ENCODE measurements at regions not wholly inside any gene's neighbourhood (a gene's known extent, or its start where the extent isn't known, plus 50 kb on each side); places are given as distances from the start of the nearest gene placed in this dataset.

- TF ChIP-seq EZH2phosphoT487 (IDR thresholded peaks at IDR 0.05; ENCODE audit: insufficient read depth, low read depth): no peak
- no peak for TF ChIP-seq EZH2 (IDR thresholded peaks at IDR 0.05; ENCODE audit: insufficient read depth, poor library complexity, severe bottlenecking)
- Histone ChIP-seq H3K79me2 (ENCODE audit: insufficient read depth) (peaks cover 97% of the 10 kb centered on the region), H3K4me2 (ENCODE audit: unreplicated experiment) (no peak overlapping the region), H3K4me1 (ENCODE audit: insufficient read depth) (no peaks in the 10 kb centered on the region), H3K27ac (no peak overlapping the region), H3F3A (ENCODE audit: insufficient read depth) (no peaks in the 10 kb centered on the region), H3K36me3 (ENCODE audit: low read depth) (no peaks in the 10 kb centered on the region), H3K27me3 (replicated peaks; ENCODE audit: insufficient read depth) (no peaks in the 10 kb centered on the region), H3K4me3 (no peak overlapping the region), H3K9ac (no peak overlapping the region), H3K9me3 (ENCODE audit: low read depth) (no peaks in the 10 kb centered on the region), H3K9me2 (ENCODE audit: insufficient read depth) (no peaks in the 10 kb centered on the region), H2AFZ (no peak overlapping the region), H4K20me1 (ENCODE audit: insufficient read depth) (no peaks in the 10 kb centered on the region)
- in situ Hi-C loops (cut with MboI): no loop called here
- 98 to 100% methylated on average over 3 to 5 of the region's 5 CpGs for WGBS, 2 experiments (ENCODE audit: low coverage in 1 of 2, low lambda C conversion rate in 2 of 2, missing lambda C conversion rate in 2 of 2)
- no peak for DNase-seq
Observed at GRCh38 chrY:7318122-7318521, 406.6 kb upstream of the AMELY start.

- Histone ChIP-seq H3K9me2 (ENCODE audit: insufficient read depth) (no peaks in the 10 kb centered on the region), H3K27ac (no peak overlapping the region), H2AFZ (no peak overlapping the region), H3K9ac (no peak overlapping the region), H3K36me3 (ENCODE audit: low read depth) (no peaks in the 10 kb centered on the region), H4K20me1 (ENCODE audit: insufficient read depth) (no peaks in the 10 kb centered on the region), H3K4me2 (ENCODE audit: unreplicated experiment) (no peak overlapping the region), H3K4me3 (no peak overlapping the region), H3K27me3 (replicated peaks; ENCODE audit: insufficient read depth) (no peaks in the 10 kb centered on the region), H3K9me3 (ENCODE audit: low read depth) (no peaks in the 10 kb centered on the region), H3K79me2 (ENCODE audit: insufficient read depth) (peaks cover 98% of the 10 kb centered on the region), H3F3A (ENCODE audit: insufficient read depth) (no peaks in the 10 kb centered on the region), H3K4me1 (ENCODE audit: insufficient read depth) (no peaks in the 10 kb centered on the region)
- 57 to 78% methylated on average over 3 of the region's 3 CpGs for WGBS, 2 experiments (ENCODE audit: low coverage in 1 of 2, low lambda C conversion rate in 2 of 2, missing lambda C conversion rate in 2 of 2)
- in situ Hi-C loops (cut with MboI): no loop called here
- DNase-seq: no peak
- TF ChIP-seq EZH2 (IDR thresholded peaks at IDR 0.05; ENCODE audit: insufficient read depth, poor library complexity, severe bottlenecking) (no peak), EZH2phosphoT487 (IDR thresholded peaks at IDR 0.05; ENCODE audit: insufficient read depth, low read depth) (no peak)
Observed at GRCh38 chrY:7317571-7317970, 406.0 kb upstream of the AMELY start.

- Histone ChIP-seq H3K36me3 (ENCODE audit: low read depth) (no peaks in the 10 kb centered on the region), H3K9me3 (ENCODE audit: low read depth) (no peaks in the 10 kb centered on the region), H3K79me2 (ENCODE audit: insufficient read depth) (peaks cover 89% of the 10 kb centered on the region), H2AFZ (no peak overlapping the region), H4K20me1 (ENCODE audit: insufficient read depth) (no peaks in the 10 kb centered on the region), H3K27ac (peak overlapping the region; percentile 49), H3K27me3 (replicated peaks; ENCODE audit: insufficient read depth) (no peaks in the 10 kb centered on the region), H3K9me2 (ENCODE audit: insufficient read depth) (no peaks in the 10 kb centered on the region), H3K4me1 (ENCODE audit: insufficient read depth) (peaks cover 14% of the 10 kb centered on the region), H3K4me2 (ENCODE audit: unreplicated experiment) (no peak overlapping the region), H3F3A (ENCODE audit: insufficient read depth) (peaks cover 8% of the 10 kb centered on the region; the same call in 1 of the 2 replicates), H3K4me3 (no peak overlapping the region), H3K9ac (no peak overlapping the region)
- WGBS, 2 experiments (ENCODE audit: low coverage in 1 of 2, low lambda C conversion rate in 2 of 2, missing lambda C conversion rate in 2 of 2): 81 to 82% methylated on average over 5 to 6 of the region's 6 CpGs
- TF ChIP-seq EZH2 (IDR thresholded peaks at IDR 0.05; ENCODE audit: insufficient read depth, poor library complexity, severe bottlenecking) (no peak), EZH2phosphoT487 (IDR thresholded peaks at IDR 0.05; ENCODE audit: insufficient read depth, low read depth) (no peak)
- DNase-seq: peak; percentile 55
- in situ Hi-C loops (cut with MboI): no loop called here
Observed at GRCh38 chrY:7310482-7311269, 399.1 kb upstream of the AMELY start.

GRCh38 chrY:7308816-7309215 lies 397.3 kb upstream of the AMELY start:
- WGBS, 2 experiments (ENCODE audit: low coverage in 1 of 2, low lambda C conversion rate in 2 of 2, missing lambda C conversion rate in 2 of 2): 61 to 68% methylated on average over 3 to 5 of the region's 5 CpGs
- Histone ChIP-seq H3K27me3 (replicated peaks; ENCODE audit: insufficient read depth) (no peaks in the 10 kb centered on the region), H3K9me3 (ENCODE audit: low read depth) (no peaks in the 10 kb centered on the region), H3K9me2 (ENCODE audit: insufficient read depth) (no peaks in the 10 kb centered on the region), H2AFZ (no peak overlapping the region), H3K79me2 (ENCODE audit: insufficient read depth) (peaks cover 88% of the 10 kb centered on the region), H4K20me1 (ENCODE audit: insufficient read depth) (no peaks in the 10 kb centered on the region), H3F3A (ENCODE audit: insufficient read depth) (peaks cover 8% of the 10 kb centered on the region; the same call in 1 of the 2 replicates), H3K4me3 (no peak overlapping the region), H3K27ac (peak overlapping the region; percentile 21; the same call in 1 of the 2 replicates), H3K9ac (no peak overlapping the region), H3K4me2 (ENCODE audit: unreplicated experiment) (no peak overlapping the region), H3K4me1 (ENCODE audit: insufficient read depth) (peaks cover 14% of the 10 kb centered on the region), H3K36me3 (ENCODE audit: low read depth) (no peaks in the 10 kb centered on the region)
- no peak for TF ChIP-seq EZH2 (IDR thresholded peaks at IDR 0.05; ENCODE audit: insufficient read depth, poor library complexity, severe bottlenecking)
- no peak for TF ChIP-seq EZH2phosphoT487 (IDR thresholded peaks at IDR 0.05; ENCODE audit: insufficient read depth, low read depth)
- in situ Hi-C loops (cut with MboI): no loop called here
- peak; percentile 36 for DNase-seq
